RWPE1 (cell line): ENCODE measurements at regions not wholly inside any gene's neighbourhood (a gene's known extent, or its start where the extent isn't known, plus 50 kb on each side); places are given as distances from the start of the nearest gene placed in this dataset.
"Not testable (repeated sequence)": the region's sequence is repeated elsewhere in the genome, so short reads cannot be mapped to it uniquely, and the experiment has no call there.

ENCODE experiments used
- CTCF ChIA-PET: fragments of 350-600 bp; sonication (Branson Sonifier 250); formaldehyde crosslinking; extraction: SDS; loops from one replicate; lab custom pipeline; 2021; lab: Yijun Ruan, JAX
- POLR2A ChIA-PET: fragments of 400-600 bp; formaldehyde crosslinking; extraction: SDS; loops from one replicate; lab custom pipeline; 2020; ENCODE audit warnings: antibody characterized with exemption; ENCODE audit not compliant: low non-redundant PET; lab: Yijun Ruan, JAX
- DNase-seq: peaks from one replicate; pipeline ENCODE4 v3.0.0; 2012; ENCODE audit warnings: low spot score
- H3K27ac ChIP-seq: fragments of 450-650 bp; 2 replicates; pipeline ENCODE4 v1.5.1; 2017
- TF ChIP-seq, protein P1 (sequence below): fragments of 450-650 bp; conservative IDR thresholded peaks from 2 replicates; pipeline ENCODE4 v1.5.1; 2017; ENCODE audit warnings: low read depth, mild to moderate bottlenecking

DNA sequence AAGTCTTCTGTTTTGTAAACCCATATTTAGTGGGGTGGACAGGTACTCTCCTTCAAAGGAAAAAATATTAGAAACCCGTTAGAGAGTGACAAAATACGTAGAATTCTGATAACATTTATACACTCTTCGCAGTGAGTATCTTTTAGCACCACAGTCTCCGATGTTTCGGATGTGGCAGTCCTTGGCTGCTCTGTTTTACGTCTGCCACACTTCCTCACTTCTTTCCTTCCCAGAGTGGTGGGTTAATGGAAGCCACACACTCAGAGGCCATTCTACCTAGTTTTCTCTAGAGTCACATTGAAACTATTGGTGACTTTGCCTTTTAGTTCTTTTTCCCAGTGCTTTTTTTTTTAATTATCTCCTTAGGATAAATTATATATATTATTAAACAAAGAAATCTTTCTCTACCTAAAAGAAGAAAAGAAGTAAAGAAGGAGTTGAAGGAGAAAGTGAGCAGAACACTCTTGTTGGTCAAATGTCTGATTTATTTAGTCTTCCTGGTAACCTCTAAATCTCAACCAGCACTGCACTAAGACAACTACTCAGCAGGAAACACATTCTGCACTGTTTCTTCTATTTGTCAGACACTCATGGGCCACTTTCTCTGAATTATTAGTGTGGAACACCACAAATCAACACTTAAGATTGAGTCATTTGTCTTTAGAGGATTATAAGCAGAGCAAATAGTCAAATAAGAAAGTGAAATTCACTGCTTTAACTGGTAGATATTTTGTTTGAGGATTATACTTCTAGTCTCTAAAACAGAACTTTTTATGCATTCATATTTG is 451.3 kb upstream of the TMEFF2 start:
- H3K27ac ChIP-seq = no peak overlapping the region
- POLR2A ChIA-PET = no interaction called here
- DNase-seq = no peak
- TF ChIP-seq, protein P1, sequence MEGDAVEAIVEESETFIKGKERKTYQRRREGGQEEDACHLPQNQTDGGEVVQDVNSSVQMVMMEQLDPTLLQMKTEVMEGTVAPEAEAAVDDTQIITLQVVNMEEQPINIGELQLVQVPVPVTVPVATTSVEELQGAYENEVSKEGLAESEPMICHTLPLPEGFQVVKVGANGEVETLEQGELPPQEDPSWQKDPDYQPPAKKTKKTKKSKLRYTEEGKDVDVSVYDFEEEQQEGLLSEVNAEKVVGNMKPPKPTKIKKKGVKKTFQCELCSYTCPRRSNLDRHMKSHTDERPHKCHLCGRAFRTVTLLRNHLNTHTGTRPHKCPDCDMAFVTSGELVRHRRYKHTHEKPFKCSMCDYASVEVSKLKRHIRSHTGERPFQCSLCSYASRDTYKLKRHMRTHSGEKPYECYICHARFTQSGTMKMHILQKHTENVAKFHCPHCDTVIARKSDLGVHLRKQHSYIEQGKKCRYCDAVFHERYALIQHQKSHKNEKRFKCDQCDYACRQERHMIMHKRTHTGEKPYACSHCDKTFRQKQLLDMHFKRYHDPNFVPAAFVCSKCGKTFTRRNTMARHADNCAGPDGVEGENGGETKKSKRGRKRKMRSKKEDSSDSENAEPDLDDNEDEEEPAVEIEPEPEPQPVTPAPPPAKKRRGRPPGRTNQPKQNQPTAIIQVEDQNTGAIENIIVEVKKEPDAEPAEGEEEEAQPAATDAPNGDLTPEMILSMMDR = no peak
- CTCF ChIA-PET = interaction anchor here (0.7 kb wide), 1 partner anchor 416 kb away, joined by 3 read pairs; no protein-coding TSS in a partner anchor

GRCh38 chr2:192634557-192634956 is 439.8 kb upstream of the TMEFF2 start:
- TF ChIP-seq, protein P1 = no peak
- POLR2A ChIA-PET = no interaction called here
- CTCF ChIA-PET = no interaction called here
- no peak for DNase-seq
- no peak overlapping the region for H3K27ac ChIP-seq

- no peak for DNase-seq
- TF ChIP-seq, protein P1 = no peak
- POLR2A ChIA-PET = no interaction called here
- no peak overlapping the region for H3K27ac ChIP-seq
- CTCF ChIA-PET = interaction anchor here (0.6 kb wide), 1 partner anchor 114 kb away, joined by 3 read pairs; no protein-coding TSS in a partner anchor
Measured at GRCh38 chr2:192628017-192628416, 433.3 kb upstream of the TMEFF2 start.

DNA sequence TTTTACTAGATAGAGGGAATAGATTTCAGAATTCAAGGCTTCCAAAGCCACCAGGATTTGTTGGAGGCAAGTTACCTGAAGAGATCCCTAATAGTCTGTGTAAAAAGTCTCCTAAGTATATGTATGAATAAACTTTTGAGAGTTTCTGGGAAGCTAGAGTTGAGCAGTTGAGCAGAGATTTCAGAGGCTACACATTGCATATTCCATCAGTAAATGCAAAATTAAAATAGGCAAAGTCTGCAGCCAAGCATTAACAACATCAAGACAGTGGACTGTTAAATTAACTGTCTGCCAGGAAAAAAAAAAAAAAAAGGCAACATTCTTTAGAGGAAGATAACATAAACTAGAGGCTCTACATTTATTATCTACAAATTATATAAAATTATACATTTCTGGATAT is 420.4 kb upstream of the TMEFF2 start:
- DNase-seq = no peak
- ChIA-PET CTCF (no interaction called here), POLR2A (no interaction called here)
- TF ChIP-seq, protein P1 = no peak
- H3K27ac ChIP-seq = no peak overlapping the region

- TF ChIP-seq, protein P1 = no peak
- no peak overlapping the region for H3K27ac ChIP-seq
- POLR2A ChIA-PET = no interaction called here
- DNase-seq = no peak
- CTCF ChIA-PET = interaction anchor here (0.6 kb wide), 1 partner anchor 128 kb away, joined by 4 read pairs; no protein-coding TSS in a partner anchor
Measured at GRCh38 chr2:192604295-192604694, 409.6 kb upstream of the TMEFF2 start.

GRCh38 chr2:192598649-192599048 is 403.9 kb upstream of the TMEFF2 start:
- DNase-seq, CTCF ChIA-PET, H3K27ac ChIP-seq, POLR2A ChIA-PET: not testable (repeated sequence)

DNA sequence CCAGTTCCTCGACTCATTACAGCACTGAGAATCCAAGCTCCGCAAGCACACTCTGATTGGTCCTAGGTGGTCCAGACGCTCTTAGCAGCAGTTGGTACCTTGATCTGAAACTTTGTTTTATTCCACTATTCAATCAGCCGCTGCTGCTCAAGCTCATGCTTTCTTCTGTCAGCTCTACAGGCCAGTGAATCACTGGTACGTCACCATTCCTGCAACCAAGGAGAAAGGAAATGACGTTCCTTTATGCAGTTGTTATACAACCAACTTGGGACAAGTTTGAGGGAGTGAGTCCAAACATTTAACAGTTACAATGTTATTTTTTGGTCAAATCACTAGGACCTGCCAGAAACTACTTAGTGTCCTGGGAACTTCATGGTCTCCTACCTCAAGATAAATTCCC is 398.8 kb upstream of the TMEFF2 start:
- TF ChIP-seq, protein P1 = no peak
- H3K27ac ChIP-seq = no peak overlapping the region
- ChIA-PET CTCF (no interaction called here), POLR2A (no interaction called here)
- no peak for DNase-seq
